ENCODE measurements at regions not wholly inside any gene's neighbourhood (a gene's known extent, or its start where the extent isn't known, plus 50 kb on each side); places are given as distances from the start of the nearest gene placed in this dataset.

GRCh38 chr13:30135868-30136267 is 171.5 kb downstream of the KATNAL1 start:
- no peak overlapping the region for H3K4me2 ChIP-seq (ENCODE audit: insufficient read depth, low read length)
- no peak for TF ChIP-seq EZH2 (IDR thresholded peaks at IDR 0.05; ENCODE audit: borderline replicate concordance, low read depth, low read length, severe bottlenecking)
- TF ChIP-seq CTCF (IDR thresholded peaks at IDR 0.05; ENCODE audit: borderline replicate concordance, extremely low read depth, low read length, poor library complexity, severe bottlenecking) = no peak
- DNase-seq (no peak), ATAC-seq (ENCODE audit: insufficient read depth, low read depth) (no peak)
- H3K79me2 ChIP-seq (ENCODE audit: insufficient read depth, low read length) = no peaks in the 10 kb centered on the region
- no peaks in the 10 kb centered on the region for H3K9me3 ChIP-seq (ENCODE audit: insufficient read depth, low read length, severe bottlenecking)
- no peaks in the 10 kb centered on the region for H3K36me3 ChIP-seq (ENCODE audit: insufficient read depth, low read length)
- no peaks in the 10 kb centered on the region for H4K20me1 ChIP-seq (ENCODE audit: insufficient read depth, low read length)
- no peak overlapping the region for H3K9ac ChIP-seq (ENCODE audit: low read depth, low read length)
- H2AFZ ChIP-seq (ENCODE audit: low read depth, low read length) = no peak overlapping the region
- no peak overlapping the region for H3K27ac ChIP-seq (ENCODE audit: low read length)
- H3K4me3 ChIP-seq (ENCODE audit: low read depth in 1 of 2, low read length in 2 of 2) = no peak overlapping the region
- peaks cover 13% of the 10 kb centered on the region for H3K4me1 ChIP-seq (ENCODE audit: insufficient read depth, low read length)
- no peaks in the 10 kb centered on the region for H3K27me3 ChIP-seq (ENCODE audit: insufficient read depth, low read length, poor library complexity)

GRCh38 chr13:30135351-30135750 is 172.0 kb downstream of the KATNAL1 start:
- no peaks in the 10 kb centered on the region for H3K36me3 ChIP-seq (ENCODE audit: insufficient read depth, low read length)
- H3K27me3 ChIP-seq (ENCODE audit: insufficient read depth, low read length, poor library complexity) = no peaks in the 10 kb centered on the region
- no peak overlapping the region for H3K4me3 ChIP-seq (ENCODE audit: low read depth in 1 of 2, low read length in 2 of 2)
- ATAC-seq (ENCODE audit: insufficient read depth, low read depth) = no peak
- H3K4me1 ChIP-seq (ENCODE audit: insufficient read depth, low read length) = peaks cover 13% of the 10 kb centered on the region
- no peak overlapping the region for H3K4me2 ChIP-seq (ENCODE audit: insufficient read depth, low read length)
- H2AFZ ChIP-seq (ENCODE audit: low read depth, low read length) = no peak overlapping the region
- H3K79me2 ChIP-seq (ENCODE audit: insufficient read depth, low read length) = no peaks in the 10 kb centered on the region
- H3K9ac ChIP-seq (ENCODE audit: low read depth, low read length) = no peak overlapping the region
- no peaks in the 10 kb centered on the region for H4K20me1 ChIP-seq (ENCODE audit: insufficient read depth, low read length)
- TF ChIP-seq CTCF (IDR thresholded peaks at IDR 0.05; ENCODE audit: borderline replicate concordance, extremely low read depth, low read length, poor library complexity, severe bottlenecking) (no peak), EZH2 (IDR thresholded peaks at IDR 0.05; ENCODE audit: borderline replicate concordance, low read depth, low read length, severe bottlenecking) (no peak)
- no peaks in the 10 kb centered on the region for H3K9me3 ChIP-seq (ENCODE audit: insufficient read depth, low read length, severe bottlenecking)
- DNase-seq = no peak
- 0 out of 2 replicates have a peak overlapping the region, but pooled peaks have one; percentile 13 for H3K27ac ChIP-seq (ENCODE audit: low read length)

GRCh38 chr13:30134578-30134977 is 172.8 kb downstream of the KATNAL1 start:
- TF ChIP-seq CTCF (IDR thresholded peaks at IDR 0.05; ENCODE audit: borderline replicate concordance, extremely low read depth, low read length, poor library complexity, severe bottlenecking) = no peak
- no peak for TF ChIP-seq EZH2 (IDR thresholded peaks at IDR 0.05; ENCODE audit: borderline replicate concordance, low read depth, low read length, severe bottlenecking)
- Histone ChIP-seq H4K20me1 (ENCODE audit: insufficient read depth, low read length) (no peaks in the 10 kb centered on the region), H3K27ac (ENCODE audit: low read length) (no peak overlapping the region; the same call in 1 of the 2 replicates), H3K9ac (ENCODE audit: low read depth, low read length) (no peak overlapping the region), H3K36me3 (ENCODE audit: insufficient read depth, low read length) (no peaks in the 10 kb centered on the region), H3K4me3 (ENCODE audit: low read depth in 1 of 2, low read length in 2 of 2) (no peak overlapping the region), H3K4me2 (ENCODE audit: insufficient read depth, low read length) (no peak overlapping the region), H3K9me3 (ENCODE audit: insufficient read depth, low read length, severe bottlenecking) (no peaks in the 10 kb centered on the region), H3K27me3 (ENCODE audit: insufficient read depth, low read length, poor library complexity) (no peaks in the 10 kb centered on the region), H3K4me1 (ENCODE audit: insufficient read depth, low read length) (peaks cover 13% of the 10 kb centered on the region), H2AFZ (ENCODE audit: low read depth, low read length) (no peak overlapping the region), H3K79me2 (ENCODE audit: insufficient read depth, low read length) (no peaks in the 10 kb centered on the region)
- no peak for ATAC-seq (ENCODE audit: insufficient read depth, low read depth)
- no peak for DNase-seq

- no peak overlapping the region for H3K4me3 ChIP-seq (ENCODE audit: low read depth in 1 of 2, low read length in 2 of 2)
- no peaks in the 10 kb centered on the region for H3K79me2 ChIP-seq (ENCODE audit: insufficient read depth, low read length)
- H3K9me3 ChIP-seq (ENCODE audit: insufficient read depth, low read length, severe bottlenecking) = no peaks in the 10 kb centered on the region
- H3K4me2 ChIP-seq (ENCODE audit: insufficient read depth, low read length) = no peak overlapping the region
- no peaks in the 10 kb centered on the region for H3K36me3 ChIP-seq (ENCODE audit: insufficient read depth, low read length)
- ATAC-seq (ENCODE audit: insufficient read depth, low read depth) (no peak), DNase-seq (no peak)
- H3K27ac ChIP-seq (ENCODE audit: low read length) = no peak overlapping the region
- peaks cover 13% of the 10 kb centered on the region for H3K4me1 ChIP-seq (ENCODE audit: insufficient read depth, low read length)
- H3K27me3 ChIP-seq (ENCODE audit: insufficient read depth, low read length, poor library complexity) = no peaks in the 10 kb centered on the region
- H3K9ac ChIP-seq (ENCODE audit: low read depth, low read length) = no peak overlapping the region
- no peak overlapping the region for H2AFZ ChIP-seq (ENCODE audit: low read depth, low read length)
- no peaks in the 10 kb centered on the region for H4K20me1 ChIP-seq (ENCODE audit: insufficient read depth, low read length)
- TF ChIP-seq EZH2 (IDR thresholded peaks at IDR 0.05; ENCODE audit: borderline replicate concordance, low read depth, low read length, severe bottlenecking) = no peak
- no peak for TF ChIP-seq CTCF (IDR thresholded peaks at IDR 0.05; ENCODE audit: borderline replicate concordance, extremely low read depth, low read length, poor library complexity, severe bottlenecking)
Measured at GRCh38 chr13:30133996-30134395, 173.4 kb downstream of the KATNAL1 start.
